HG02798 (cell line): ENCODE measurements at regions not wholly inside any gene's neighbourhood (a gene's known extent, or its start where the extent isn't known, plus 50 kb on each side); places are given as distances from the start of the nearest gene placed in this dataset.
"Not testable (repeated sequence)": the region's sequence is repeated elsewhere in the genome, so short reads cannot be mapped to it uniquely, and the experiment has no call there.

Source experiments
- ATAC-seq: cut with Tn5 transposase; IDR thresholded peaks from one replicate; pipeline ENCODE4 v1.9.1; 2021; ENCODE audit warnings: mild to moderate bottlenecking; ENCODE audit not compliant: unreplicated experiment, poor library complexity

DNA sequence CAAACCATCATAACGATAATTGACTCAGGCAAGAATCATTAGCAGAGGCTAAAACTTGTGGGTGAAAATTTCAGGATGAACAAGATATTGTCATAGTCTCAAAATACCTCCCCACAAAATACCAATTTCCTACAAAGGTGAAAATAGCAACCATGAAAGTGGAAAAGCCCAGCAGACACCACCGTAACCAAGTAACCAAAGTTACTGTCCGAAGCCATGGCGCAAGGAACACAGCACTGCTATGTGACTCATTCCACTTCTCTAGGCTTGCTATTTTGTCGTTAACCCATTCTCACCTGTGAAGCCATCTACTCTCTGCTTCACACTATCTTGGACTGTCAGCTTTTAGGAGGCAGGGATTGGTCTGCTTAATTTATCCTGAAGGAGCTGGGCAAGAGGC, 113.8 kb upstream of the CACUL1 start:
- no peak for ATAC-seq

GRCh38 chr10:118870467-118871243, 115.9 kb upstream of the CACUL1 start:
- ATAC-seq: no peak

DNA sequence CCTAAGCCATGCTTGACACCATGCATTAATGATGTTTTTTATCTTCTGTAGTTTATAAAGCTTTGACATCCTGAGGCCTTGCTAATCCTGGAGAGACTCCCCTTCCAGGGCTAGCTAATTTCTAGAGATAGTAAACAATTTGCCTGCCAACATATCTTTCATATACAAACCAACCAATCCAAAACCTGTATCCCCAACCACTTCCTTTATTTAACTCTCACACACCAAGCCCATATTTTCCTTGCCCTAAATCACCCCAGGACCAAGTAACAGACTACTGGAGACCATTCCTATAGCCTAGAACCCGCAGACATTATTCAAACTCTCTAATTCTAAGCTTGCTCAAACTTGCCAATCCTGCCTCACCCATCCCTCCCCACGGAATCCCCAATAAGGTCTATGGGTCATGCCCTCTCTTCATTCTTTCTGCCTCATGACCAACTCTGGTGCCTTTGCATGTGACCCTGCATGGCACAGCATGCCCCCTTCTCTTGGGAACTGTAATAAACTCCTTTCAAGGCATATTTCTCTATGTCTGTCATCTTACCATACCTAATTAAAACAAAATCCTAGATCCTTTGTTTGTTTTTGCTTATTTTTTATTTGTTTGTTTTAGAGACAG, 116.6 kb upstream of the CACUL1 start:
- ATAC-seq: no peak

GRCh38 chr10:118873091-118873737, 118.4 kb upstream of the CACUL1 start:
- no peak for ATAC-seq

DNA sequence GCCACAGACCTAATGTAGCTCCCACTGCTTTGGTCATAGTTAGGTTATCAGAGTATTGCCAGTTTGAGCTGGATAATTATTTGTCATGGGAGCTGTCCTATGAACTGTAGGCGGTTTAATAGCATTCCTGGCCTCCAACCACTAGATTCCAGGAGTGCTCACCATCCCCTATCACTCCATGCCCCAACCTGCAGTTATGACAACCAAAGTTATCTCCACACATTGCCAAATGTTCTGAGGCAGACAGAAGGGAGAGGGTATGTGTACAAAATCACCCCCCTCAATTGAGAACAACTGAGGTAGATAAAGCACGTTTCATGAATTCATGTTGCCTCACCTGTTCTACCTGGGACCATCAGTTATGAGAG, 119.0 kb upstream of the CACUL1 start:
- ATAC-seq: no peak

GRCh38 chr10:118874171-118874570, 119.4 kb upstream of the CACUL1 start:
- ATAC-seq: no peak

GRCh38 chr10:118875087-118875486, 120.3 kb upstream of the CACUL1 start:
- ATAC-seq: no peak

DNA sequence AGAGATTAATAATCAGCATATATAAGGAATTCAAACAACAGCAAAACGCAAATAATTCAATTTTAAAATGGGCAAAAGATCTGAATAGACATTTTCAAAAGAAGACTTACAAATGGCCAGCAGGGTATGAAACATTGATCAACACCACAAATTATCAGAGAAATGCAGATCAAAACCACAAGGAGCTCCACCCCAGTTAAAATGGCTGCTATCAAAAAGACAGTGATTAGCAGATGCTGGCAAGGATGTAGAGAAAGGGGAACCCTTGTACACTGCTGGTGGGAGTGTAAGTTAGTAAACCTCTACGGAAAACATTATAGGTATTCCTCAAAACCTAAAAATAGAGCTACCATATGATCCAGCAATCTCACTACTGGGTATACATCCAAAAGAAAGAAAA, 128.0 kb upstream of the CACUL1 start:
- no peak for ATAC-seq

DNA sequence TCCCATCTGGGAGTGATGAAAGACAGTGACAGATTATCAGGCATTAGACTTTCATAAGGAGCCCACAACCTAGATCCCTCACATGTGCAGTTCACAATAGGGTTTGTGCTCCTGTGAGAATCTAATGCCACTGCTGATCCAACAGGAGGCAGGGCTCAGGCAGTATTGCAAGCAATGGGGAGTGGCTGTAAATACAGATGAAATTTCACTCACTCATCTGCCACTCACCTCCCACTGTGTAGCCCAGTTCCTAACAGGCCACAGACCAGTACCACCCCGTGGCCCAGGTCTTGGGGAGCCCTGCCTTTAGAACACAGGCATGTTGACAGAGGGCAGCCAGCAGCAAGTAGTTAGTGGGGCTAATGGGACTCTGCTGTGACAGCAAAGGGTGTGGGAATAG, 137.3 kb upstream of the NANOS1 start:
- ATAC-seq: no peak

DNA sequence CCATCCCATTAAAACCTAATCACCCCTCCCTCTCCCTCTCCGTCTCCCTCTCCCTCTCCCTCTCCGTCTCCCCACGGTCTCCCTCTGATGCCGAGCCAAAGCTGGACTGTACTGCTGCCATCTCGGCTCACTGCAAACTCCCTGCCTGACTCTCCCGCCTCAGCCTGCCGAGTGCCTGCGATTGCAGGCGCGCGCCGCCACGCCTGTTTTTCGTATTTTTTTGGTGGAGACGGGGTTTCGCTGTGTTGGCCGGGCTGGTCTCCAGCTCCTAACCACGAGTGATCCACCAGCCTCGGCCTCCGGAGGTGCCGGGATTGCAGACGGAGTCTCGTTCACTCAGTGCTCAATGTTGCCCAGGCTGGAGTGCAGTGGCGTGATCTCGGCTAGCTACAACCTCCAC, 134.6 kb upstream of the NANOS1 start:
- ATAC-seq: not testable (repeated sequence)

DNA sequence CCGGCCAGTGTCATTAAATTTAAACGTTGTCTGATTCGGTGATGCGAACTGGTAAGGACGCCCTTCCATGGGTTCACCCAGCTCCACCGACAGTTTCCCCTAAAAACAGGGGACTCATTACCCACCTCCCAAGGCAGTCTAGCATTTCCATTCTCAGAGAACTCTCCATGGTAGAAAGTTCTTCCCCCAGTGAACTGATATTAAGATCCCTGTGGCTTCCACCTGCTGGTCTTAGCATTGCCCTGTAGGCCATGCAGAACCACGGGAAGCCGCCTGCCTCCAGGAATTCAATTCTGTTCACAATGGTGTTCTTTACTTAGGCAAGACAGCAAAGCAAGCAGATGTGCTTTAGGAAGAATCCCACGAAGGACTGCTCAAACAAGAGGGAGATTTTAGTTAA, 128.9 kb upstream of the NANOS1 start:
- ATAC-seq: no peak

DNA sequence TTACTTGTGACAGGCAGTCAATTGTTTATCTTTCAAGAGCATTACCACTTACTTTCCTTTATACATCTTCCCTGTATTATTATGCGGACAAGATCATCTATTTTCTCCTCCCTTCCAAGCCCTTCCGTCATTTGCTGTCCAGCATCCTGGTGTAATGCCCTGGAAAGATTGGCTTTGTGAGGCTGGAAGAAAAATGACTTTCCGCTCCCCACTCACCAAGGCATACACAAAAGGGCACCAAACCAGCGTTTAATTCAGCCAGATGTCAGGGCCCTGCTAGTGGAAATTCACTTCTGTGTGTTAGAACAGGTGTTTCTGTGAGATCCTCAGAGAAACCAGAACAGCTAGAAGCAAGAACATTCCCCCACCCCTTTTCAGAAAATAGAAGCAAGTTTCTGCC, 128.1 kb upstream of the NANOS1 start:
- ATAC-seq: no peak

- ATAC-seq: no peak
These were observed 127.6 kb upstream of the NANOS1 start for GRCh38 chr10:118901906-118902305.

DNA sequence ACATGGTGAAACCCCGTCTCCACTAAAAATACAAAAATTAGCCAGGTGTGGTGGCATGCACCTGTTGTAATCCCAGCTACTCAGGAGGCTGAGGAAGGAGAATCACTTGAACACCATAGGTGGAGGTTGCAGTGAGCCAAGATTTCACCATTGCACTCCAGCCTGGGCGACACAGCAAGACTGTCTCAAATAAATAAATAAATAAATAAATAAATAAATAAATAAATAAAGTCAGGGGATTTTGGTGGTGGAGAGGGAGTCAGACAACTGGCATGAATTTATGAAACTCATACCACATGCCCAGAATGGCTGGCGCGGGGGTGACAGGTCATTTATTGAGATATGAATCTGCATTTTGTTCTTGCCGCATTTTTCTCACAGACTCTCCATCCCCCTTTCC, 126.9 kb upstream of the NANOS1 start:
- not testable (repeated sequence) for ATAC-seq

- ATAC-seq: no peak
These were observed 126.3 kb upstream of the NANOS1 start for GRCh38 chr10:118903251-118903650.

DNA sequence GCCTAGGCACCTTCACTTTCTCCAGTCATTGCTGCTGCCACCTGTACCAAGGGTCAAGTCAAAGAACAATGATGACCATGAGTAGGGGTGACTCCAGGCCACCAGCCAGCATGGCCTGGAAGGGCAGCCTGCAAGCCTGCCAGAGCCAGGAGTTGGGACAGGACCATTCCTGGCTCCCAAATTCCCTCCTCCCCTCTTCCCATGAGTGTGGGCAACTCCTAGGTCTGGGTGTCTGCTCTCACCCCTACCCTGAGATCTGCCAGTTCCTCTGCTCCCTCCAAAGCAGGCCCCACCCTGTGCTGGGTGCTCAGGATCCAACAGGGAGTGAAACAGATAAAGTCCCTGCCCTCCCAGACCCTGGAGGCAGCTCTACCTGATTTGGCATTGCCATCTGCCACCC, 125.8 kb upstream of the NANOS1 start:
- no peak for ATAC-seq

DNA sequence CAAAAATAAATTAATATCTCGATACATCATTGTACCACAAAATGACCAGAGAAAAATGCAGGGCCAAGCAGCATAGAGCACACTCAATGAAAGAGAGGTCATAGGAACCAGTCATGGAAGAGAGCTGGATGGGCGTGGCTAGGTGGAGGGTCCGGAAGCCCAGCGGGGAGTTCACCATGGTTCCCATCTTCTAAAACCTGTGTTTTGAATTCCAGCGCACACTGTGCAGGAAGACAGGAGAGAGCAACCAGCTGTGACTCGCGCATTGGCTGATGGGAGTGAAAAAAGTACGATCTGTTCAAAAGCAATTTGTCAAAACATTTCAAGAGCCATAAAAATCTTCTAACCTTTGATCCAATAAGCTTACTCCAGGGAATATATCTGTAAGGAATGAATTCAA, 125.2 kb upstream of the NANOS1 start:
- ATAC-seq: no peak

GRCh38 chr10:118907051-118907450, 122.5 kb upstream of the NANOS1 start:
- no peak for ATAC-seq

GRCh38 chr10:118908557-118909256, 120.8 kb upstream of the NANOS1 start:
- no peak for ATAC-seq

GRCh38 chr10:118910702-118911101, 118.8 kb upstream of the NANOS1 start:
- no peak for ATAC-seq

GRCh38 chr10:118911363-118911762, 118.2 kb upstream of the NANOS1 start:
- no peak for ATAC-seq
